A549 (cell line): ENCODE measurements at regions not wholly inside any gene's neighbourhood (a gene's known extent, or its start where the extent isn't known, plus 50 kb on each side); places are given as distances from the start of the nearest gene placed in this dataset.

Experiments
- ATAC-seq, 2 experiments: fragments of 200-7000 bp in 1 of 2; fragments of >200 bp in 1 of 2; cut with Nextera tagmentation in 1 of 2; cut with Tn5 transposase in 1 of 2; 3 replicates each; pipeline versions ENCODE4 v1.8.0 to v1.9.1; 2018 to 2020; ENCODE audit warnings: mild to moderate bottlenecking in 1 of 2, moderate library complexity in 1 of 2
- CTCF ChIA-PET: fragments of 300-600 bp; sonication (Branson Sonifier 250); formaldehyde crosslinking; extraction: SDS; loops from one replicate; lab custom pipeline; 2021; ENCODE audit warnings: antibody characterized with exemption, inconsistent platforms; lab: Yijun Ruan, JAX
- POLR2A ChIA-PET: fragments of 350-600 bp; formaldehyde crosslinking; extraction: SDS; loops from one replicate; lab custom pipeline; 2021; ENCODE audit warnings: antibody characterized with exemption, inconsistent platforms; lab: Yijun Ruan, JAX
- DNase-seq, 2 experiments: peaks; one replicate each; pipeline versions ENCODE4 v3.0.0 to v3.0.0-alpha.2; 2011 to 2016; ENCODE audit warnings: low read depth in 1 of 2, low spot score in 1 of 2
- FAIRE-seq: peaks from 2 replicates; lab custom pipeline; 2011; peaks lifted over from hg19 to GRCh38; lab: Jason Lieb, UNC
- H3K27ac ChIP-seq, 2 experiments: fragments of >200 bp; sonication (Bioruptor Twin); formaldehyde crosslinking; 3 replicates each; pipeline ENCODE4 v1.5.1; 2016 to 2017
- H3K4me1 ChIP-seq: fragments of >200 bp; sonication (Bioruptor Twin); formaldehyde crosslinking; 3 replicates; pipeline ENCODE4 v1.6.1; 2016
- H3K4me2 ChIP-seq: fragments of >200 bp; sonication (Bioruptor Twin); formaldehyde crosslinking; 3 replicates; pipeline ENCODE4 v1.6.1; 2016
- H3K4me3 ChIP-seq: fragments of >200 bp; sonication (Bioruptor Twin); formaldehyde crosslinking; 3 replicates; pipeline ENCODE4 v1.5.1; 2016
- H3K9me3 ChIP-seq: fragments of >200 bp; sonication (Bioruptor Twin); formaldehyde crosslinking; 3 replicates; pipeline ENCODE4 v1.6.1; 2016
- CBX2 ChIP-seq: fragments of 200-600 bp; sonication (generic); IDR thresholded peaks from 2 replicates; pipeline ENCODE4 v1.6.1; 2016; ENCODE audit warnings: low read depth, mild to moderate bottlenecking, borderline replicate concordance
- CEBPB ChIP-seq, 2 experiments: fragments of >200 bp in 1 of 2; sonication (Bioruptor Twin) in 1 of 2; formaldehyde crosslinking in 1 of 2; IDR thresholded peaks; 2 replicates each; pipeline ENCODE4 v1.6.1; 2012 to 2016
- HDAC2 ChIP-seq: fragments of 200-600 bp; sonication (generic); IDR thresholded peaks from 2 replicates; pipeline ENCODE4 v1.6.1; 2016
- HEYL ChIP-seq: fragments of 250-450 bp; sonication (Bioruptor Pico); IDR thresholded peaks from 2 replicates; pipeline ENCODE4 v1.8.0; 2021; ENCODE audit warnings: mild to moderate bottlenecking, moderate library complexity
- HOXB13 ChIP-seq: fragments of 250-450 bp; sonication (Bioruptor Pico); IDR thresholded peaks from 2 replicates; pipeline ENCODE4 v1.5.0; 2020; ENCODE audit warnings: low read depth, mild to moderate bottlenecking, moderate library complexity
- JUNB ChIP-seq: fragments of >200 bp; sonication (Bioruptor Twin); formaldehyde crosslinking; IDR thresholded peaks from 2 replicates; pipeline ENCODE4 v1.6.1; 2016
- MAFK ChIP-seq: fragments of 450-650 bp; IDR thresholded peaks from 2 replicates; pipeline ENCODE4 v1.6.1; 2014; ENCODE audit not compliant: partially characterized antibody
- PHF8 ChIP-seq: fragments of 200-600 bp; sonication (generic); IDR thresholded peaks from 2 replicates; pipeline ENCODE4 v1.6.1; 2016; ENCODE audit warnings: low read depth, mild to moderate bottlenecking, antibody characterized with exemption, moderate library complexity, borderline replicate concordance
- RAD21 ChIP-seq, 2 experiments: fragments of >200 bp in 1 of 2; sonication (Bioruptor Twin) in 1 of 2; formaldehyde crosslinking in 1 of 2; IDR thresholded peaks in 1 of 2; conservative IDR thresholded peaks in 1 of 2; 2 replicates in 1 of 2; 3 replicates in 1 of 2; pipeline ENCODE4 v1.6.1; 2012 to 2018; ENCODE audit warnings: inconsistent platforms in 1 of 2
- SREBF2 ChIP-seq: fragments of 450-650 bp; IDR thresholded peaks from 2 replicates; pipeline ENCODE4 v1.6.1; 2014; ENCODE audit warnings: mild to moderate bottlenecking, moderate library complexity
- TFCP2L1 ChIP-seq: fragments of 250-450 bp; sonication (Bioruptor Pico); IDR thresholded peaks from 2 replicates; pipeline ENCODE4 v1.5.0; 2021; ENCODE audit warnings: mild to moderate bottlenecking
- TP53 ChIP-seq: fragments of 250-450 bp; sonication (Bioruptor Pico); IDR thresholded peaks from 2 replicates; pipeline ENCODE4 v1.5.0; 2021; ENCODE audit warnings: mild to moderate bottlenecking, moderate library complexity
- ZC3H11A ChIP-seq: fragments of 450-650 bp; IDR thresholded peaks from 2 replicates; pipeline ENCODE4 v1.6.1; 2014; ENCODE audit warnings: antibody characterized with exemption, mild to moderate bottlenecking
- ZSCAN20 ChIP-seq: fragments of 250-450 bp; sonication (Bioruptor Pico); IDR thresholded peaks from 2 replicates; pipeline ENCODE4 v1.8.0; 2022; ENCODE audit warnings: mild to moderate bottlenecking, moderate library complexity
- WGBS: methylation state at CpG from one replicate; pipeline ENCODE4 v1.1.6; 2017; ENCODE audit errors: missing lambda C conversion rate; 5-methylcytosine and 5-hydroxymethylcytosine counted together
- TF ChIP-seq, protein P1 (sequence below): fragments of >200 bp; sonication (Bioruptor Twin); formaldehyde crosslinking; IDR thresholded peaks from 2 replicates; pipeline ENCODE4 v1.6.1; 2016
- TF ChIP-seq, protein P2 (sequence below): IDR thresholded peaks from 2 replicates; pipeline ENCODE4 v1.6.1; 2012; ENCODE audit warnings: low read depth, borderline replicate concordance
- TF ChIP-seq, protein P3 (sequence below): IDR thresholded peaks from 2 replicates; pipeline ENCODE4 v1.6.1; 2012
- TF ChIP-seq, protein P4 (sequence below): fragments of 200-600 bp; sonication (generic); IDR thresholded peaks from 2 replicates; pipeline ENCODE4 v1.6.1; 2016; ENCODE audit warnings: antibody characterized with exemption, mild to moderate bottlenecking, moderate library complexity
- TF ChIP-seq, protein P5 (sequence below): fragments of >200 bp; sonication (Bioruptor Twin); formaldehyde crosslinking; IDR thresholded peaks from 3 replicates; pipeline ENCODE4 v1.5.1; 2016
- TF ChIP-seq, protein P6 (sequence below): fragments of 250-450 bp; sonication (Bioruptor Pico); IDR thresholded peaks from 2 replicates; pipeline ENCODE4 v1.5.0; 2021; ENCODE audit warnings: mild to moderate bottlenecking, moderate library complexity, borderline replicate concordance

DNA sequence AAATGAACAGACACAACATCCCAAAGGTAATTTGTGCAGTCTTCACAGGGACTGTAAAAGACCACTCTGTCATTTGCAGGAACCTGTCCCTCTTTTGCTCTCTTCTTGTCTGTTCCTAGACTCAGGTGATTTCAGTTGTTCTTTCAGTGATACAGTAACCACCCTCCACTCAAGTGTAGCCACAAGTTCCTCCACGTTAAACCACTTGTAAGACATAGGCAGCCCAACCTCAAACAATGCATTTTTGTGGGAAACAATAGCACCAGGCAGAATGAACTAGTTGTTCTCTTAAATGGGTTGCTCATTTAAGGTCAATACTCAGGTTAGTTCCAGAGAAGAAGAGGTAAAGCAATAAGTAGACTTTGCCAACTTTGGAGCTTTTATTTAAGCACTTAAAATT is 359.4 kb downstream of the MZT1 start:
- POLR2A ChIA-PET = no interaction called here
- FAIRE-seq = no peak

DNA sequence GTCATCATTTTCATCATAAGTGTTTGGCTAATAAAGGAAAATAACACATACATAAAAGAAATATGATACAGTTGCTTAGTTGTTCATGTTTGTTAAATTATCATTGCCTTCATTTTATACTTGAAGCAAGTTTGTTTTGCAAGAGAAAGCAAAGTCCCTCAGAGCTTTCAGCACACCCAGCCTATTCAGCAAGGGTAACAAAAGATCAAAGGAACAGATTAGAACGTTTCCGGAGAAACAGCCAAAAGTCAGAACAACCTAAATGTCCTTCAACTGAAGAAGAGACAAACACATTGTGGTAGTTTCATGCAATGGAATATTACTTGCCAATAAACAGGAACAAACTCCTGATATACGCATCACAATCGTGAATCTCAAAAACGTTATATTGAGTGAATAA is 380.7 kb downstream of the MZT1 start:
- TF ChIP-seq TP53 (CRISPR knock-in tag) (no peak), CBX2 (no peak), JUNB (no peak), HDAC2 (no peak), CEBPB (IDR thresholded peaks at IDR 0.05) (no peak), PHF8 (no peak), TFCP2L1 (no peak), SREBF2 (no peak), ZC3H11A (no peak), RAD21 (conservative IDR thresholded peaks at IDR 0.05 in 1 of 2, IDR thresholded peaks at IDR 0.05 in 1 of 2) (no peak), ZSCAN20 (CRISPR knock-in tag) (no peak)
- TF ChIP-seq, protein P1, sequence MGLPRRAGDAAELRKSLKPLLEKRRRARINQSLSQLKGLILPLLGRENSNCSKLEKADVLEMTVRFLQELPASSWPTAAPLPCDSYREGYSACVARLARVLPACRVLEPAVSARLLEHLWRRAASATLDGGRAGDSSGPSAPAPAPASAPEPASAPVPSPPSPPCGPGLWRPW = no peak
- TF ChIP-seq, protein P2, sequence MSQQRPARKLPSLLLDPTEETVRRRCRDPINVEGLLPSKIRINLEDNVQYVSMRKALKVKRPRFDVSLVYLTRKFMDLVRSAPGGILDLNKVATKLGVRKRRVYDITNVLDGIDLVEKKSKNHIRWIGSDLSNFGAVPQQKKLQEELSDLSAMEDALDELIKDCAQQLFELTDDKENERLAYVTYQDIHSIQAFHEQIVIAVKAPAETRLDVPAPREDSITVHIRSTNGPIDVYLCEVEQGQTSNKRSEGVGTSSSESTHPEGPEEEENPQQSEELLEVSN = no peak
- TF ChIP-seq, protein P3, sequence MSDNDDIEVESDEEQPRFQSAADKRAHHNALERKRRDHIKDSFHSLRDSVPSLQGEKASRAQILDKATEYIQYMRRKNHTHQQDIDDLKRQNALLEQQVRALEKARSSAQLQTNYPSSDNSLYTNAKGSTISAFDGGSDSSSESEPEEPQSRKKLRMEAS = no peak
- no peak for FAIRE-seq
- H3K4me1 ChIP-seq = no peaks in the 10 kb centered on the region
- ChIA-PET POLR2A (no interaction called here), CTCF (no interaction called here)
- H3K4me3 ChIP-seq = no peak overlapping the region
- ATAC-seq = no peak
- no peaks in the 10 kb centered on the region for H3K9me3 ChIP-seq
- H3K4me2 ChIP-seq = no peak overlapping the region
- no peak for DNase-seq
- WGBS = 25% methylated on average over 5 of the region's 5 CpGs
- no peak overlapping the region for H3K27ac ChIP-seq

More for the DNA sequence above, 359.4 kb downstream of the MZT1 start:
- Histone ChIP-seq H3K4me2 (no peak overlapping the region), H3K9me3 (no peaks in the 10 kb centered on the region), H3K4me1 (no peaks in the 10 kb centered on the region), H3K4me3 (no peak overlapping the region), H3K27ac (no peak overlapping the region)
- CTCF ChIA-PET = no interaction called here
- TF ChIP-seq, protein P4, sequence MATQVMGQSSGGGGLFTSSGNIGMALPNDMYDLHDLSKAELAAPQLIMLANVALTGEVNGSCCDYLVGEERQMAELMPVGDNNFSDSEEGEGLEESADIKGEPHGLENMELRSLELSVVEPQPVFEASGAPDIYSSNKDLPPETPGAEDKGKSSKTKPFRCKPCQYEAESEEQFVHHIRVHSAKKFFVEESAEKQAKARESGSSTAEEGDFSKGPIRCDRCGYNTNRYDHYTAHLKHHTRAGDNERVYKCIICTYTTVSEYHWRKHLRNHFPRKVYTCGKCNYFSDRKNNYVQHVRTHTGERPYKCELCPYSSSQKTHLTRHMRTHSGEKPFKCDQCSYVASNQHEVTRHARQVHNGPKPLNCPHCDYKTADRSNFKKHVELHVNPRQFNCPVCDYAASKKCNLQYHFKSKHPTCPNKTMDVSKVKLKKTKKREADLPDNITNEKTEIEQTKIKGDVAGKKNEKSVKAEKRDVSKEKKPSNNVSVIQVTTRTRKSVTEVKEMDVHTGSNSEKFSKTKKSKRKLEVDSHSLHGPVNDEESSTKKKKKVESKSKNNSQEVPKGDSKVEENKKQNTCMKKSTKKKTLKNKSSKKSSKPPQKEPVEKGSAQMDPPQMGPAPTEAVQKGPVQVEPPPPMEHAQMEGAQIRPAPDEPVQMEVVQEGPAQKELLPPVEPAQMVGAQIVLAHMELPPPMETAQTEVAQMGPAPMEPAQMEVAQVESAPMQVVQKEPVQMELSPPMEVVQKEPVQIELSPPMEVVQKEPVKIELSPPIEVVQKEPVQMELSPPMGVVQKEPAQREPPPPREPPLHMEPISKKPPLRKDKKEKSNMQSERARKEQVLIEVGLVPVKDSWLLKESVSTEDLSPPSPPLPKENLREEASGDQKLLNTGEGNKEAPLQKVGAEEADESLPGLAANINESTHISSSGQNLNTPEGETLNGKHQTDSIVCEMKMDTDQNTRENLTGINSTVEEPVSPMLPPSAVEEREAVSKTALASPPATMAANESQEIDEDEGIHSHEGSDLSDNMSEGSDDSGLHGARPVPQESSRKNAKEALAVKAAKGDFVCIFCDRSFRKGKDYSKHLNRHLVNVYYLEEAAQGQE = no peak
- TF ChIP-seq, protein P5, sequence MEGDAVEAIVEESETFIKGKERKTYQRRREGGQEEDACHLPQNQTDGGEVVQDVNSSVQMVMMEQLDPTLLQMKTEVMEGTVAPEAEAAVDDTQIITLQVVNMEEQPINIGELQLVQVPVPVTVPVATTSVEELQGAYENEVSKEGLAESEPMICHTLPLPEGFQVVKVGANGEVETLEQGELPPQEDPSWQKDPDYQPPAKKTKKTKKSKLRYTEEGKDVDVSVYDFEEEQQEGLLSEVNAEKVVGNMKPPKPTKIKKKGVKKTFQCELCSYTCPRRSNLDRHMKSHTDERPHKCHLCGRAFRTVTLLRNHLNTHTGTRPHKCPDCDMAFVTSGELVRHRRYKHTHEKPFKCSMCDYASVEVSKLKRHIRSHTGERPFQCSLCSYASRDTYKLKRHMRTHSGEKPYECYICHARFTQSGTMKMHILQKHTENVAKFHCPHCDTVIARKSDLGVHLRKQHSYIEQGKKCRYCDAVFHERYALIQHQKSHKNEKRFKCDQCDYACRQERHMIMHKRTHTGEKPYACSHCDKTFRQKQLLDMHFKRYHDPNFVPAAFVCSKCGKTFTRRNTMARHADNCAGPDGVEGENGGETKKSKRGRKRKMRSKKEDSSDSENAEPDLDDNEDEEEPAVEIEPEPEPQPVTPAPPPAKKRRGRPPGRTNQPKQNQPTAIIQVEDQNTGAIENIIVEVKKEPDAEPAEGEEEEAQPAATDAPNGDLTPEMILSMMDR = no peak
- TF ChIP-seq, protein P6, sequence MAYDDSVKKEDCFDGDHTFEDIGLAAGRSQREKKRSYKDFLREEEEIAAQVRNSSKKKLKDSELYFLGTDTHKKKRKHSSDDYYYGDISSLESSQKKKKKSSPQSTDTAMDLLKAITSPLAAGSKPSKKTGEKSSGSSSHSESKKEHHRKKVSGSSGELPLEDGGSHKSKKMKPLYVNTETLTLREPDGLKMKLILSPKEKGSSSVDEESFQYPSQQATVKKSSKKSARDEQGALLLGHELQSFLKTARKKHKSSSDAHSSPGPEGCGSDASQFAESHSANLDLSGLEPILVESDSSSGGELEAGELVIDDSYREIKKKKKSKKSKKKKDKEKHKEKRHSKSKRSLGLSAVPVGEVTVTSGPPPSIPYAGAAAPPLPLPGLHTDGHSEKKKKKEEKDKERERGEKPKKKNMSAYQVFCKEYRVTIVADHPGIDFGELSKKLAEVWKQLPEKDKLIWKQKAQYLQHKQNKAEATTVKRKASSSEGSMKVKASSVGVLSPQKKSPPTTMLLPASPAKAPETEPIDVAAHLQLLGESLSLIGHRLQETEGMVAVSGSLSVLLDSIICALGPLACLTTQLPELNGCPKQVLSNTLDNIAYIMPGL (CRISPR knock-in tag) = no peak
- TF ChIP-seq HOXB13 = no peak
- TF ChIP-seq HEYL (CRISPR knock-in tag) = no peak
- TF ChIP-seq MAFK = no peak
- no peak for ATAC-seq
- 0% methylated on average over 1 of the region's 1 CpG for WGBS
- no peak for DNase-seq
